ENCODE measurements at regions not wholly inside any gene's neighbourhood (a gene's known extent, or its start where the extent isn't known, plus 50 kb on each side); places are given as distances from the start of the nearest gene placed in this dataset.
A peak's percentile ranks its signal among the peaks of the same experiment; 100 is the strongest.

DNA sequence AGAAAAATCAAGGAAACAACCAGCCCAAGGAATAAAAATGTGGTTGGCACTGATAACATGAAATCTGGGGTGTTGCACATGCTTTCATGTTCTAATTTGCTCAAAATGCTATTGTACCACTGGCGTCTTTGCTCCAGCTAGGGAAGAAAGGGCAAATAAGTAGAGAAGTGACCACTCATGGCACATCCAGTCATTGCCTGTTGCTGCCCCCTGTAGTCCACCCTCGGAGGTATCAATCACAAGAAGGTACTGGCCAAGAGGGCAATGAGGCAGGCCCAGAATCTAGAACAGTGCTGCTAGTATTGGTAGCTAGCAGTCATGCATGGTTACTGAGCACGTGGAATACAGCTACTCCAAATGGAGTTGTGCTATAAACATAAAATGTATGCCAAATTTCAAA, 213.4 kb downstream of the CDCA7 start:
- Histone ChIP-seq H3K27me3 (replicated peaks in 1 of 4; ENCODE audit: control insufficient read depth in 3 of 4, extremely low read depth in 1 of 4, insufficient read depth in 3 of 4, low read length in 3 of 4) (peaks cover 0 to 1% (median 0%) of the 10 kb centered on the region in 4 experiments; a peak in 1 of 7 replicates), H2AFZ (ENCODE audit: low read length) (no peak overlapping the region), H3K79me1 (ENCODE audit: low read depth, low read length) (no peaks in the 10 kb centered on the region), H2BK120ac (replicated peaks; ENCODE audit: low read depth, low read length) (no peak overlapping the region), H3K4me1 (replicated peaks in 1 of 4; ENCODE audit: control insufficient read depth in 3 of 4, insufficient read depth in 4 of 4, low read length in 3 of 4) (peaks cover 2 to 9% (median 7%) of the 10 kb centered on the region in 4 experiments; a peak in 5 of 7 replicates), H3K79me2 (ENCODE audit: control insufficient read depth in 1 of 2, insufficient read depth in 2 of 2, low read length in 2 of 2) (no peaks in the 10 kb centered on the region), H4K20me1 (replicated peaks in 1 of 2; ENCODE audit: control insufficient read depth in 1 of 2, insufficient read depth in 2 of 2, low read length in 2 of 2) (no peaks in the 10 kb centered on the region), H3K56ac (replicated peaks; ENCODE audit: insufficient read length, low read depth, low read length) (no peak overlapping the region), H3K36me3 (ENCODE audit: control insufficient read depth in 2 of 4, insufficient read depth in 4 of 4, low read length in 3 of 4) (no peaks in the 10 kb centered on the region), H3K14ac (ENCODE audit: insufficient read length) (no peak overlapping the region), H2AK5ac (ENCODE audit: low read depth, low read length) (no peak overlapping the region), H3K4me3 (ENCODE audit: extremely low read depth in 1 of 4, insufficient read depth in 2 of 4, low read depth in 3 of 4, low read length in 4 of 4) (no peak overlapping the region), H4K5ac (ENCODE audit: insufficient read length, low read depth, low read length) (no peak overlapping the region), H3K27ac (ENCODE audit: low read depth, low read length) (no peak overlapping the region), H3K4ac (replicated peaks; ENCODE audit: insufficient read length, low read depth, low read length) (no peak overlapping the region), H3K9me3 (ENCODE audit: insufficient read depth in 2 of 2, low read depth in 1 of 2, low read length in 1 of 2) (no peaks in the 10 kb centered on the region), H2BK12ac (ENCODE audit: low read depth, low read length) (no peak overlapping the region), H3K23ac (ENCODE audit: insufficient read length) (no peak overlapping the region), H3K4me2 (ENCODE audit: insufficient read depth in 1 of 2, low read depth in 2 of 2, low read length in 2 of 2) (no peak overlapping the region), H2BK5ac (ENCODE audit: low read depth, low read length) (no peak overlapping the region), H3K18ac (ENCODE audit: extremely low read depth, low read length) (no peak overlapping the region), H2BK15ac (ENCODE audit: low read length) (no peak overlapping the region), H3K9ac (replicated peaks in 1 of 4; ENCODE audit: extremely low read depth in 1 of 4, low read depth in 3 of 4, low read length in 3 of 4) (no peak overlapping the region), H4K91ac (replicated peaks; ENCODE audit: insufficient read length, low read length) (no peak overlapping the region), H4K8ac (ENCODE audit: extremely low read depth, insufficient read depth, low read length) (no peak overlapping the region), H3K23me2 (ENCODE audit: low read depth, low read length) (no peaks in the 10 kb centered on the region), H2BK20ac (ENCODE audit: low read length) (no peak overlapping the region)
- peak; percentile 79 for FAIRE-seq
- TF ChIP-seq EGR1 (IDR thresholded peaks at IDR 0.05; ENCODE audit: borderline replicate concordance, low read depth, low read length) (no peak), TBP (IDR thresholded peaks at IDR 0.05; ENCODE audit: low read depth, low read length) (no peak), SAP30 (IDR thresholded peaks at IDR 0.05; ENCODE audit: insufficient read depth, insufficient replicate concordance, low read length) (no peak), RAD21 (IDR thresholded peaks at IDR 0.05 in 1 of 2, conservative IDR thresholded peaks at IDR 0.05 in 1 of 2; ENCODE audit: low read depth in 2 of 2, low read length in 2 of 2) (peak; percentile 80 to 88)
- TF ChIP-seq, protein P1, sequence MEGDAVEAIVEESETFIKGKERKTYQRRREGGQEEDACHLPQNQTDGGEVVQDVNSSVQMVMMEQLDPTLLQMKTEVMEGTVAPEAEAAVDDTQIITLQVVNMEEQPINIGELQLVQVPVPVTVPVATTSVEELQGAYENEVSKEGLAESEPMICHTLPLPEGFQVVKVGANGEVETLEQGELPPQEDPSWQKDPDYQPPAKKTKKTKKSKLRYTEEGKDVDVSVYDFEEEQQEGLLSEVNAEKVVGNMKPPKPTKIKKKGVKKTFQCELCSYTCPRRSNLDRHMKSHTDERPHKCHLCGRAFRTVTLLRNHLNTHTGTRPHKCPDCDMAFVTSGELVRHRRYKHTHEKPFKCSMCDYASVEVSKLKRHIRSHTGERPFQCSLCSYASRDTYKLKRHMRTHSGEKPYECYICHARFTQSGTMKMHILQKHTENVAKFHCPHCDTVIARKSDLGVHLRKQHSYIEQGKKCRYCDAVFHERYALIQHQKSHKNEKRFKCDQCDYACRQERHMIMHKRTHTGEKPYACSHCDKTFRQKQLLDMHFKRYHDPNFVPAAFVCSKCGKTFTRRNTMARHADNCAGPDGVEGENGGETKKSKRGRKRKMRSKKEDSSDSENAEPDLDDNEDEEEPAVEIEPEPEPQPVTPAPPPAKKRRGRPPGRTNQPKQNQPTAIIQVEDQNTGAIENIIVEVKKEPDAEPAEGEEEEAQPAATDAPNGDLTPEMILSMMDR (IDR thresholded peaks at IDR 0.05; ENCODE audit: control extremely low read depth in 1 of 3, insufficient read depth in 1 of 3, low read depth in 1 of 3, low read length in 3 of 3) = peak; percentile 59 to 83 (median 79)
- peak; percentile 31 to 72 for DNase-seq (ENCODE audit: low read depth in 1 of 2, low spot score in 2 of 2)
- ChIA-PET CTCF (ENCODE audit: partially characterized antibody) (interaction anchor here (0.5 to 3.8 kb wide), 41 partner anchors 9 to 887 kb away, joined by 3 to 58 read pairs (median 4); no protein-coding TSS in a partner anchor), POLR2A (ENCODE audit: partially characterized antibody) (no interaction called here)
- WGBS, 2 experiments (ENCODE audit: extremely low coverage in 1 of 2, insufficient coverage in 1 of 2, insufficient read length in 1 of 2, insufficient replicate concordance in 2 of 2, low coverage in 1 of 2, low lambda C conversion rate in 2 of 2, missing lambda C conversion rate in 1 of 2) = 62% methylated on average over 3 of the region's 3 CpGs; no CpG with 5 or more reads in 1 of the 2 experiments
